ENCODE measurements at regions not wholly inside any gene's neighbourhood (a gene's known extent, or its start where the extent isn't known, plus 50 kb on each side); places are given as distances from the start of the nearest gene placed in this dataset.

DNA sequence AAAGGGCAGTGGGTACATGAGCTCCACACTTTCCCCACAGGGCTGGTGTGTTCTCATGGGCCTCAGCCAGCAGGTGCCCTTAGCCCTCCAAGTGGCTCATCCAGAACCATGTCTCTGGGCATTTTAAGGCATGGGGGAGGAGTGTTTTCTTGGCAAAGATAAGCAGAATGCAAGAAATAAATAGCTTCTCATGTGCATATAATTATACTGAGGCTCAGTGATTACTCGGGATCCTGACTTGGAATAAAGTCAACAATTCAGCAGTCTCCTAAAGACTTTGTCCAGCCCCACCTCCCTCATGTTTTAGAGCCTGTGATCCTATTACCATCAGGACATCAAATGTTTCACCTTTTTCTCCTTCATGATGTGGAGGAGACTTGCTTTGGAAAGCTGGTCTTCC, 92.7 kb upstream of the COG2 start:
- no peak for TF ChIP-seq EZH2 (IDR thresholded peaks at IDR 0.05)
- TF ChIP-seq, protein P1, sequence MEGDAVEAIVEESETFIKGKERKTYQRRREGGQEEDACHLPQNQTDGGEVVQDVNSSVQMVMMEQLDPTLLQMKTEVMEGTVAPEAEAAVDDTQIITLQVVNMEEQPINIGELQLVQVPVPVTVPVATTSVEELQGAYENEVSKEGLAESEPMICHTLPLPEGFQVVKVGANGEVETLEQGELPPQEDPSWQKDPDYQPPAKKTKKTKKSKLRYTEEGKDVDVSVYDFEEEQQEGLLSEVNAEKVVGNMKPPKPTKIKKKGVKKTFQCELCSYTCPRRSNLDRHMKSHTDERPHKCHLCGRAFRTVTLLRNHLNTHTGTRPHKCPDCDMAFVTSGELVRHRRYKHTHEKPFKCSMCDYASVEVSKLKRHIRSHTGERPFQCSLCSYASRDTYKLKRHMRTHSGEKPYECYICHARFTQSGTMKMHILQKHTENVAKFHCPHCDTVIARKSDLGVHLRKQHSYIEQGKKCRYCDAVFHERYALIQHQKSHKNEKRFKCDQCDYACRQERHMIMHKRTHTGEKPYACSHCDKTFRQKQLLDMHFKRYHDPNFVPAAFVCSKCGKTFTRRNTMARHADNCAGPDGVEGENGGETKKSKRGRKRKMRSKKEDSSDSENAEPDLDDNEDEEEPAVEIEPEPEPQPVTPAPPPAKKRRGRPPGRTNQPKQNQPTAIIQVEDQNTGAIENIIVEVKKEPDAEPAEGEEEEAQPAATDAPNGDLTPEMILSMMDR (IDR thresholded peaks at IDR 0.05), result no peak
- no peak for TF ChIP-seq EZH2phosphoT487 (IDR thresholded peaks at IDR 0.05)

Data from neural progenitor cell (in vitro differentiated cells).